HG03571 (cell line): ENCODE measurements at regions not wholly inside any gene's neighbourhood (a gene's known extent, or its start where the extent isn't known, plus 50 kb on each side); places are given as distances from the start of the nearest gene placed in this dataset.
"Not testable (repeated sequence)": the region's sequence is repeated elsewhere in the genome, so short reads cannot be mapped to it uniquely, and the experiment has no call there.

ENCODE experiments used
- ATAC-seq: cut with Tn5 transposase; IDR thresholded peaks from one replicate; pipeline ENCODE4 v1.9.1; 2021; ENCODE audit not compliant: unreplicated experiment

GRCh38 chr6:156457601-156458000, 319.6 kb upstream of the ARID1B start:
- no peak for ATAC-seq

- no peak for ATAC-seq
Measured at GRCh38 chr6:156455847-156456246, 321.3 kb upstream of the ARID1B start.

- ATAC-seq = no peak
Measured at GRCh38 chr6:156454867-156455266, 322.3 kb upstream of the ARID1B start.

- ATAC-seq = no peak
Measured at GRCh38 chr6:156451726-156452125, 325.5 kb upstream of the ARID1B start.

GRCh38 chr6:156451088-156451487, 326.1 kb upstream of the ARID1B start:
- ATAC-seq = no peak

GRCh38 chr6:156450421-156450820, 326.8 kb upstream of the ARID1B start:
- ATAC-seq = no peak

- ATAC-seq = no peak
Measured at GRCh38 chr6:156449569-156449968, 327.6 kb upstream of the ARID1B start.

GRCh38 chr6:156449128-156449527, 328.1 kb upstream of the ARID1B start:
- ATAC-seq = no peak

- no peak for ATAC-seq
Measured at GRCh38 chr6:156448579-156448978, 328.6 kb upstream of the ARID1B start.

GRCh38 chr6:156440688-156441087, 336.5 kb upstream of the ARID1B start:
- ATAC-seq = no peak

GRCh38 chr6:156438350-156438923, 338.7 kb upstream of the ARID1B start:
- ATAC-seq = no peak

- ATAC-seq = no peak
Measured at GRCh38 chr6:156437121-156437879, 339.9 kb upstream of the ARID1B start.

GRCh38 chr6:156434795-156435190, 342.4 kb upstream of the ARID1B start:
- ATAC-seq = no peak

- ATAC-seq = no peak
Measured at GRCh38 chr6:156434049-156434794, 343.0 kb upstream of the ARID1B start.

GRCh38 chr6:156432543-156432942, 344.6 kb upstream of the ARID1B start:
- ATAC-seq = no peak

- ATAC-seq = no peak
Measured at GRCh38 chr6:156430386-156430785, 346.8 kb upstream of the ARID1B start.

GRCh38 chr6:156427345-156427744, 349.8 kb upstream of the ARID1B start:
- ATAC-seq = no peak

GRCh38 chr6:156425359-156426020, 351.7 kb upstream of the ARID1B start:
- no peak for ATAC-seq

GRCh38 chr6:156423829-156424228, 353.3 kb upstream of the ARID1B start:
- ATAC-seq = no peak

- no peak for ATAC-seq
Measured at GRCh38 chr6:156423075-156423474, 354.1 kb upstream of the ARID1B start.

GRCh38 chr6:156421933-156422332, 355.2 kb upstream of the ARID1B start:
- no peak for ATAC-seq

- not testable (repeated sequence) for ATAC-seq
Measured at GRCh38 chr6:156421301-156421700, 355.9 kb upstream of the ARID1B start.
